ENCODE measurements at regions not wholly inside any gene's neighbourhood (a gene's known extent, or its start where the extent isn't known, plus 50 kb on each side); places are given as distances from the start of the nearest gene placed in this dataset.

GRCh38 chr11:110860461-110860860 lies 148.2 kb upstream of the ARHGAP20 start:
- Histone ChIP-seq H3K79me2 (ENCODE audit: insufficient read depth, low read length) (no peaks in the 10 kb centered on the region), H4K20me1 (ENCODE audit: control insufficient read depth, insufficient read depth, insufficient read length) (no peaks in the 10 kb centered on the region), H3K18ac (ENCODE audit: insufficient read length, low read depth, low read length) (no peak overlapping the region), H2AK5ac (ENCODE audit: insufficient read length, low read length) (no peak overlapping the region), H2BK12ac (ENCODE audit: insufficient read length, low read depth, low read length) (no peak overlapping the region), H3K9me3 (ENCODE audit: control insufficient read depth, low read depth, low read length) (no peaks in the 10 kb centered on the region), H3K79me1 (ENCODE audit: insufficient read depth, low read depth, low read length, poor library complexity, severe bottlenecking) (no peaks in the 10 kb centered on the region), H4K91ac (ENCODE audit: insufficient read length, low read depth, low read length) (no peak overlapping the region), H2BK120ac (ENCODE audit: low read depth, low read length, poor library complexity, severe bottlenecking) (no peak overlapping the region), H3K56ac (ENCODE audit: insufficient read length, low read depth, low read length) (no peak overlapping the region), H4K5ac (ENCODE audit: insufficient read length, low read depth, low read length) (no peak overlapping the region), H2BK20ac (ENCODE audit: low read depth, low read length, poor library complexity, severe bottlenecking) (no peak overlapping the region), H3K4ac (ENCODE audit: low read depth, low read length) (no peak overlapping the region), H3K27ac (ENCODE audit: insufficient read length, low read depth, low read length) (no peak overlapping the region), H2BK15ac (ENCODE audit: low read depth, low read length) (no peak overlapping the region), H3K27me3 (ENCODE audit: insufficient read depth, low read length) (no peaks in the 10 kb centered on the region), H3K14ac (ENCODE audit: insufficient read depth, low read length) (no peak overlapping the region), H2BK5ac (ENCODE audit: insufficient read length, low read length) (no peak overlapping the region), H4K8ac (replicated peaks; ENCODE audit: insufficient read length, low read depth, low read length) (no peak overlapping the region), H2AFZ (ENCODE audit: low read length) (no peak overlapping the region), H3K23me2 (ENCODE audit: insufficient read length, low read depth, low read length, poor library complexity, severe bottlenecking) (no peaks in the 10 kb centered on the region), H3K9ac (ENCODE audit: extremely low read depth, insufficient read length, low read length) (no peak overlapping the region), H3K23ac (ENCODE audit: insufficient read length, low read depth, low read length) (no peak overlapping the region), H3K4me2 (ENCODE audit: insufficient read depth, insufficient read length, low read length) (no peak overlapping the region), H3T11ph (ENCODE audit: low read length) (no peak overlapping the region), H3K4me1 (ENCODE audit: insufficient read depth, low read length) (no peaks in the 10 kb centered on the region; the same call in 1 of the 2 replicates)
- Mint-ChIP-seq H3K4me1 (peaks cover 3 to 11% of the 10 kb centered on the region in 2 experiments; a peak in 3 of 4 replicates), H3K27ac (no peak overlapping the region), H3K4me3 (no peak overlapping the region), H3K9me3 (no peaks in the 10 kb centered on the region), H3K36me3 (ENCODE audit: insufficient read depth in 1 of 3, low read depth in 3 of 3) (no peaks in the 10 kb centered on the region), H3K27me3 (ENCODE audit: low read depth) (no peaks in the 10 kb centered on the region)
- no peak for TF ChIP-seq CTCF (conservative IDR thresholded peaks at IDR 0.05)
- DNase-seq, result no peak
- WGBS (ENCODE audit: extremely low coverage, insufficient read length, low lambda C conversion rate), result no CpG with 5 or more reads among the region's 3 CpGs
